Retina (tissue), 1 donor: ENCODE measurements at regions not wholly inside any gene's neighbourhood (a gene's known extent, or its start where the extent isn't known, plus 50 kb on each side); places are given as distances from the start of the nearest gene placed in this dataset.

Source experiments
- DNase-seq: peaks from one replicate; pipeline ENCODE4 v3.0.0-alpha.2; 2016

- no peak for DNase-seq
These were observed 57.4 kb upstream of the TMPRSS15 start for GRCh38 chr21:18460979-18461378.

GRCh38 chr21:18461743-18462142, 58.2 kb upstream of the TMPRSS15 start:
- no peak for DNase-seq

GRCh38 chr21:18467715-18468114, 64.1 kb upstream of the TMPRSS15 start:
- no peak for DNase-seq

DNA sequence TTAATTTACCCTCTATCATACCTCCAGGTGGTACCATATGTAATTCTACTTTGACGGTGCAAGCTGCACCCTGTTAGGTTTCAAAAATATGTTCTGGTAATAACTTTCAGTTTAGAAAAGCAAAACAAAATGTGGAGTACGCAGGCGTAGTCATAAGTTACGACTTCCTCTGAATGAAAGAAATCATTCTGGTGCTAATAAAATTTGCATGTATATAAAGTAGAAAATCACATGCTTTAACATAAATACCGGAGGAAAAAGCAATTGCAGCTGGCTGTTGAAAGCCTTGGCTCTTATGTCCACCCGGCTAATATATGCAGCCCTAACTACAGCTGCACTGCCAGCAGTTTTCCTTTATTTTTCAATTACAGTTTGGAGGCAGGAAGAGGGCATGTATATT, 65.2 kb upstream of the TMPRSS15 start:
- DNase-seq, result no peak

- DNase-seq, result no peak
These were observed 73.1 kb upstream of the TMPRSS15 start for GRCh38 chr21:18476639-18477038.

DNA sequence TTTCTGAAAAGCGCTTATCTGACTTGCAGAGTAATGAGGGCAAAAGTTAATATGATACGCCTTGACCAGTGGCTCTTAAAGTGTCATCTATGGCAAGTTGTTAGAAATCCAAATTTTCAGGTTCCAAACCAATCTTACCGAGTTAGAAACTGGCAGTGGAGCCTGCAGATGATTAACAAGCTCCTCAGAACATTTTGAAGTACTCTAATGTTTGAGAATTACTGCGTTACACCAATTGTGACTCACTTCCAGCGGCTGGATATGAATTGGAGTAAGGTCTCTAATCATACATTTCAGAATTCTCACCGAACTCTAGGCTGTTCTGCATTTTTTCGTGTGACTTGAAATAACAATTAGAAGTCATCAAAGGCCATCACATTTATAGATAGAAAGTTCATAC, 73.5 kb upstream of the TMPRSS15 start:
- no peak for DNase-seq

DNA sequence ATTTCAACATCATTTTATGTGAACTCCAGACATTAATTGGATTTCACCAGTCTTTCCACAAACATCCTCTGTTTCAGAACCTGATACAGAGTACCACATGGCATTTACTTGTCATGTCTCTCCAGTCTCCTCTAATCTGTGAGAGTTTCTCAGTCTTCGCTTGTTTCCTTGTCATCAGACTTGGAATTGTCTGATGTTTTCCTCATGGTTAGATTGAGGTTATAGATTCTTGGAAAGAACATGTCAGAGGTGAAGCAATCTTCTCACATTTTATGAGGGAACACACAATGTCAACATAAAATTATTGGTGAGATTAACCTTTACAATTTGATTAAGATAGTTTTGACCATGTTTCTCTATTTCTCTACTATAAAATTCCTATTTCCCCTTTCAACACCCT, 74.9 kb upstream of the TMPRSS15 start:
- DNase-seq, result no peak

GRCh38 chr21:18488252-18488651, 84.7 kb upstream of the TMPRSS15 start:
- DNase-seq, result no peak

DNA sequence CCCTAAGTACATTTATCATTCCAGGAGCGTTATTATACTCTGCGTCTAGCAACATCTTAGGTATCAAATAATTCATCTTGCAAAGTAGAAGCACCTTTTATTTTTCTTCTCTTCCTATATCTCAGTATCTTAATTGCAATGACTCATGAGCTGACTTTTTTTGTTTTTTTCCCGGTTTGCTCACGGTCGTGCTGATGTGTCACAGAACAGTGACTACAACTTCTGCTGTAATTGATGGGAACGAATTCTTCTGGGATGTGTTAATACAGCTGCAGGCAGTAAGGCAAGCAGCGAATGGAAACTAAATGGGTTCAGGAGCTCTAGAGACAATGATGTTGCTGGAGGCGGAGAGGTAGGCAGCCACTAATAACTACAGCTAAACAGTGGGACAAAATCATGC, 89.8 kb upstream of the TMPRSS15 start:
- DNase-seq, result peak; percentile 17

- no peak for DNase-seq
These were observed 91.9 kb upstream of the TMPRSS15 start for GRCh38 chr21:18495523-18495922.

DNA sequence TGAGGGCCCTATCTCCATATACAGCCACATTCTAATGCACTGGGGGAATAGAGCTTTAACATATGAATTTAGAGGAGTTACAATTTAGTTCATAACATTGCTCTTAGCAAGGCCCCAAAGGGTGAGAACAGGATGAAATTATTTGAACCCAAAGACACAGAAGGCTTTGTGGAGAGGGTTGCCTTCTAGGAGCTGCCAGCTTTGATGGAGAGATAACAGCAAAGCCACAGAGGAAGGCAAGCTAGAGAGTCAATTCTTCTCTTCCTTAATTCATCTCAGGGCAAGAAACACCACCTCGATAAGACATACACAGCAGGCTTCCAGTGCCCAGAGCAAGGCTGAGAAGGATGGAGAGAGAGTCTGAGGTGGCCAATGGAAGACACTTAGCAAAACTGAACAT, 94.8 kb upstream of the TMPRSS15 start:
- no peak for DNase-seq

GRCh38 chr21:18499761-18500376, 96.3 kb upstream of the TMPRSS15 start:
- no peak for DNase-seq

- DNase-seq, result peak; percentile 70
These were observed 114.5 kb upstream of the TMPRSS15 start for GRCh38 chr21:18518054-18518481.

DNA sequence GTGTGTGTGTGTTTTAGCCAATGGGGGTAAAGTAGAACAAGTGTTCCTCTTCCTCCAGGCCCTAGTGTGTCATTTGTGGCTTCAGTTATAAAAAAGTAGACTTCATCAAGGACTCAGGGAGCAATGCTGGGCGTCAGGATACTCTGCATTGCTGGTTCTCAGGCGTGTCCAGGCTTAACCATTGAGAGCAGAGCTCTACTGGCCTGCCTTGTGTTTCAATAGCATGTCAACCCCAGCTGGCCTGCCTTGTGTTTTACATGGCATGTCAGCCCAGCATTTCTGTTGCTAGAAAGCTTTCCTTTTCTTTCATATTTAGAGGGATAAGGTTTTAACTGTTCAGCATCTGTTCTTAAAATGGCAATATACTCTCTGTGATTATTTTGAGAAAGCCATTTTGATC, 117.6 kb upstream of the TMPRSS15 start:
- DNase-seq, result no peak

- DNase-seq, result peak; percentile 39
These were observed 118.8 kb upstream of the TMPRSS15 start for GRCh38 chr21:18522181-18522972.

GRCh38 chr21:18524097-18524880, 120.7 kb upstream of the TMPRSS15 start:
- no peak for DNase-seq

DNA sequence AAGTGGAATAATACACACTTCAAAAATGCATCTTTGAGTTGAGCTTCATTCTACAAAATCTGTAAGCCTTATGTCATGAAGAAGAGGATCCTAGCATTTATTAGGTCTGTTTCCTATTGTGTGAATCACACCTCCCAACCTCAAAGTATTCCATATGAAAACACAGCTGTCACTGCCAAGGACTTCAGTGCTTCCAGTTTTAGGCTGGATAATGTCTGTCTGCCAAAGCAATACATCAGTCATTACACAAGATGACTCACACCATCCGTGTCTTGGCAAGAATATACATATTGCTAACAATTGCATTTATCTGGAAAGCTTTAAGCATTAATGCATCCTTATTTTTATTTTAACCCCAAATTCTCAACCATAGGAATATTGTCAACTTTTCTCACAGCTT, 125.7 kb upstream of the TMPRSS15 start:
- DNase-seq, result no peak

GRCh38 chr21:18542081-18542480, 138.5 kb upstream of the TMPRSS15 start:
- no peak for DNase-seq

DNA sequence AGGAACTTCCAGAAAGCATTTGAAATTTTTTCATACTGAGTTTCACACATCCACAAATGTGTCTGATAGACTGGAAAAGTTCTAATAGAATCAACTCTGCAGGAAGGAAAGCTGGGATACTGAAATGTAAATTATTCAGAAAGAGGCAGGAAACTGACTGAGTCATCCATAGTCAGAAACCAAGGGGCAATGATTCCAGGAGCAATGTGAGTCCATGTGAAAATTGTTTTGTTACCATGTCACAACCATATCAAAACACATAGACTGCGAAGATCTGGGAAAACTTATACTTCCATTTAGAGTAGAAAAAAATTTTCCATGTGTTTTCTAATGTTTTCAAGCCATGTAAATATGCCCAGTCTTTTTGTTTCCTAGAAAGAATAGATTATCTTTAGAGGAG, 142.3 kb upstream of the TMPRSS15 start:
- DNase-seq, result no peak

DNA sequence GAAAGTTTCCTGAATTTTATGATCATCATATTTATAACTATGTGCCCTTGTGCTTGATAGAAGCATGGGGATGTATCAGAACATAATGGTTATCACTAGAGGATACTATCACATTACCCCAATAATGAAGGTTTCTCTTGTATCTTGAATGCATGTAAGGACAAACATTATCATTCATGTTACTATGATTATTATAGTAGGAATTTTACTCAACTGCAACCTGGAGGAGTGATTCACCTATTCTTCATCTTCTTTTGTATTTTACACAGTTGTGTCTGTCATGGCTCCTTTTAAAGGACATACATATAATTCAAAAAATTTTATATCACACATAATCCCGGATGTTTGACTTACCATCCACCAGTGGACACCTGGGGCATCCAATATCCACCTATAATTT, 143.8 kb upstream of the TMPRSS15 start:
- no peak for DNase-seq

GRCh38 chr21:18548249-18548648, 144.7 kb upstream of the TMPRSS15 start:
- no peak for DNase-seq

- DNase-seq, result no peak
These were observed 145.8 kb upstream of the TMPRSS15 start for GRCh38 chr21:18549214-18549905.

DNA sequence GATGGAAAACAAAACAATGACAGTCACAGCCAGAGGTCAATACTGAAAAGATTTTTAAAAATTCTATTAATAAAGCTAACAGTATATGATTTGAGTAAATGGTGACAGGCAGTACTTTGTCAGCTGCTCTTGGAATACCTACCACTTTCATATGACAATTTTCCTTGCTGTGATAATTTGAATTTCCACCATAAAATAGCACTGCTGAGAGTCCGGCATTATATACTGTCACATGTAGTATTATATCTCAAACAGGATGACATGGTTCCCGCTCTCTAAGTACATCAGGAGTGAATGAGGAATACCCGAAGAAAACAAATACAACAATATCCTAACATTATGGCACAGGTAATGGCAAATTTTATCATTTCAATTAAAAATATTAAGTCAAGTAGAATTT, 146.8 kb upstream of the TMPRSS15 start:
- no peak for DNase-seq
